ENCODE measurements at regions not wholly inside any gene's neighbourhood (a gene's known extent, or its start where the extent isn't known, plus 50 kb on each side); places are given as distances from the start of the nearest gene placed in this dataset.
"Not testable (repeated sequence)": the region's sequence is repeated elsewhere in the genome, so short reads cannot be mapped to it uniquely, and the experiment has no call there.

DNA sequence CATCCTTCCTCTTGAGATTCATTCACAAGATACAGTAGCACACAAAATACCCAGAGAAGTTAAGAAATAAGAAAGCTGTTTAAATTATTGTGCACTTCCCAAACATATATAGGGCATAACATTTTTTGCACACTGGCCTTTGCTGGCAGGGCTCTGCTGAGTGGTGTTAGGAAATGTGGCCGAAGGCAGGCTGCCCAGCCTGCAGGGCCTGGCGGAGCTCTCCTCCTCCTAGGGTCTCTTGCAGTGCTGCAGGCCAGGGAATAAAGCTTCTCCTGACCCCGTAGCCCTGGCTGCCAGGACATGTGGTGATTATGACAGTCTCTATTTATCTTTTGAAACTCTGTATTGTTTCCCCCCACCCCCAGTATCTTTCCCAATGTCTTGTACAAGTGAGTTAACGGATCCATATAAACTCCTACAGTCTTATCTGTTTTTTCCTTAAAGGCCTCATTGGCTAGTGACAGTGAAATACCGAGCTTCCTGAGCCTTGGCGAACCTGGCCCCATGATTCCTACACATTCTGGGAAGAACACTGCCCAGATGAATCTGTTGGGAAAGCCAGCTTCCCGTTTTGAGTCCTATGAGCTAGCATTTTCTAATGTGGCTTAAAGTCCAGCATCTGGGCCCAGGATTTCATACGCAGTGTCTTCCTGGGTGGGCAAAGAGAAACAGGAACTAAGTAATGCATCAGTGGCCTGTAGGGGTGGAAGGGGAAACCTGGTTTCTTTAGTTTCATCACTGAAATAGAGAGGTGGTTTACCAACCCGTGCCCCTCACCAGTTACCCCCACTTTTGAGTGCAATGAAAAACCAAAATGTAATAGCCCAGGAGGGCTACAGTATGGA, 310.3 kb downstream of the BCL2L11 start:
- DNase-seq = not testable (repeated sequence)

DNA sequence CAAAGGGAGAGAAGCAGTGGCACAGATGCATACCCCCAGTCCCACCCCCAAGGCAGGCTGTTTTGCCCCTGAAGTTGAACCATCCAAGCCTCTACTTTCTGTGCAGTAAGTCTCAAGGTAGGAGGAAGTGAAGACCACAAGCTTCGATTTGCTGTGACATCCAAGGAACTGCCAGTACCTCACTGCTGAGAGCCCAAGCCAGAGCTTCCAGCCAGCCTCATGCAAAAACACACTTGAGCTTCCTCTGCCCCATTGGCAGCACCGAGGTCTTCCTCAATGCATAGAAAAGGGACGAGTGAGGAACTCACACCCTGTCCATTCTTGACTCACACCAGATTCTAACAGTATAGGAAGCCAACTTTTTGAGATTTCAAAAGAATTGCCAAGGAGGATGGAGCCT, 311.7 kb downstream of the BCL2L11 start:
- not testable (repeated sequence) for DNase-seq

DNA sequence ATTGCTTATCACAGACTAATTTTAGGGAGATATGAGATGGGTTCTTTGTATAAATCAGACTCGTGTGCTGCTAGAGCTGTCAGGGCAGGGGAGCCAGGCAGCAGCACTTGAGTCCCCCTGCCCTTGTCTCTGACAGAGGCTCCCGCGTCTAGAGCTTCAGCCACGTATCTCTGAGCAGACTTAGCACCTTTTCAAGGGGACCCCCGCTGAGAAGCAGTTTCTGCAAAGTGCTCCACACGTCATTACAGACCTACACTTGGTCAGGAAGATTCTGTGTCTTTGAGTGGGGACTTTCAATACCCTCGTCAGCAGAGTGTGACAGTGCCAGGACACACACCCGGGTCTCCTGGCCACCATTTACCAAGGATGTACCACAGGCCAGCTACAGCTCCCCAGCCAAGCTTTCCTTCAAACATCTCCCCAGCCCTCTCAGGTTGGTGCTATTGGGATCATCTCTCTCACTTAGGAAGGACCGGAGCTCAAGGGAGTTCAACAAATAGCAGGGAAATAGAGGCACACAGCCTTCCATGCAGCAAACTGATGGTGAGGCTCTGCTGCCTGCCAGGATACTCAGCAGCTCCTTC, 312.3 kb downstream of the BCL2L11 start:
- DNase-seq = not testable (repeated sequence)

DNA sequence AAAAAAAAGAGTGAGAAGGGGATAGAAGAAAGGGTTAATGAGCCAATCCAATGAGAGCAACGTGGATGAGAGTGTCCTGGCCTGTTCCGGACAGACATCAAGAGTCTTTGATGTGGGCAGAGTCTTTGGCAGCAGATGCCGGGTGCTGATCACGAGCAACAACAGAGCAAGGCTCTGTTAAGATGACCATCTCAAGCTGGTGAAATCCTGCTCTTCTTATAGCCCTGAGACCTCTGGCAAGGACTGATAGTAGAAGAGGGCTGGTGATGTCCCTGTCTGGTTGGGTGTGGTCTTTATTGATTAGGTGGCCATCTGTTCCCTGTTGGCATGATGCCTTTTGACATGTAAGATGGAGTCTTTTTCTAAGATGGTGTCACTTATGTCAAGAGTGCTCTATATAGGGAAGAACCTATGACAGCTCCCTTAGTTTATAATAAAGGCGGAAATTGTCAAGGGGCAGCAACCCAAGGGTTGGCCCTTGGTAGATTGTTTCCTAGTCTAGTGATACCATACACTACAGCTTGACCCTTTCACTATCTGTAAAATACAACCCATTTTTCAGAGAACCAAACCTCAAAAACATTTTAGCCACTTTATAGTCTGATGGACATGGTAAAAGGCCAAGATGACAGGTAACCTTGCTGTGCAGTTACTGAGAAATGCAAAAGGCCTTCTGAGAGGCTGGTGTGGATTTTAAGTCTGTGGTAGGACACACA, 313.3 kb downstream of the BCL2L11 start:
- not testable (repeated sequence) for DNase-seq

DNA sequence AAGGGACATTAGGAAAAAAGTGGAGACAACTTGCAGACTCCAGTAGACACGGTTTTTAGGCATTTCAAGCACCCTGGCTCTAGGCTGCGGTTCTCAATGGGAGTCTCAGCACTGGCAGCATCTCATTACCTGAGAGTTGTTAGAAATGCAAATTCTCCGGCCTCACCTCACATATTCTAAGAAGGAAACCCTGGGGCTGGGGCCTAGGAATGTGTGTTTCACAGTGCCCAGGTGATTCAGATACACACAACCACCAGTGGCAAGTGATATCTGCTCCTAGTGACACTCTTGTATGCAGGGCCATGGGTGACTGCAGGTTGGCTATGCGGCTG, 313.9 kb downstream of the BCL2L11 start:
- DNase-seq = not testable (repeated sequence)

DNA sequence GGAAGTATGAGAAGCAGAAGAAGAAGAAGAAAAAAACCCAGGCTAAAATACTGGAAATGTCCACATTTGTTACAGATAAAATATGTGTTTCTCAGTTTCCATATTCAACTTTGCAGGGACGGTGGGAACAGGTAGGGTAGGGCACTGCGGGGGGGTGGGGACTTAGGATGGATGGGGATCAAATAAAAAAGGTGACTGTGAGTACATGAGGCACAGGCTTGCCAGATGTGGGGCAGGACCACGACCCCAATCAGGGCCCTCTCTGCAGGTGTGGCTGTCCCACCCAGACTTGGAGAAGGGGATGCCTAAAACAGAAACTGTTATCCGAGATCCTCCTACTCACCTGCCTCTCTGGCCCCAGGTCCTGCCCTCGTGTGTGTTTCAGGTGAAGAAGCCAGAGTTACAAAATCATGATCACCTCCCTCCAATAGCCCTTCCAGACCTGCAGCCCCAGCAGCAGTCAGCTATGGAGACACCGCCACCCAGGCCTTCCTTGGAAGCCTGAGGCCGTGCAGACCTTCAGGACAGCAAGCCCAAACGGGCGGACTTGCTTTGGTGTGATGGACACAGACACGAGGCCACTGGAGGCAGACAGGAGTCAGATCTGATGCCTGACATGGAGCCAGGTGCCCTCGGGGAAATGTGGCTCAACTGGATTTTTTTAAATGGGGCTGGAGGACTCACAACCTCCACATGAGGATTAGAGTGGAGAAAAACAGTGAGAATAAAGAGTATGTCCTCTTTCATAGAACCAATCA, 315.0 kb downstream of the BCL2L11 start:
- not testable (repeated sequence) for DNase-seq

DNA sequence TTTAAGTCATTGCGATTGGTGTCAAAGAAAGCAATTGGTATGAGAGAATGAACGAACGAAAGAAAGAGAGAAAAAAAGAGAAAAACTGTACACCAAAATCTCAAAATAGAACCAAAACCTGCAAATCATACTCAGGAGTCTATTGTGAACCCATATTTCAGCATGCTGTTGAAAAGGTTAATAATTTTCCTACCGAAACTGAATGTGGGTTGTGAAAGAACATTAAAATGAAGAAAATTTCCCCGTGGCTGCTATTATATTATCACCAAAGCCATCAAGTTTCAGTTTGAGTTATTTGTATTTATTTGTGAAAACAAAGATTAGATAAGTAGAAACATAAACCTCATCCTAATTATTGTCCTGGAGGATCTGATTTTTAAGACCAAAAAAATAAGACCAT, 315.7 kb downstream of the BCL2L11 start:
- DNase-seq = not testable (repeated sequence)

DNA sequence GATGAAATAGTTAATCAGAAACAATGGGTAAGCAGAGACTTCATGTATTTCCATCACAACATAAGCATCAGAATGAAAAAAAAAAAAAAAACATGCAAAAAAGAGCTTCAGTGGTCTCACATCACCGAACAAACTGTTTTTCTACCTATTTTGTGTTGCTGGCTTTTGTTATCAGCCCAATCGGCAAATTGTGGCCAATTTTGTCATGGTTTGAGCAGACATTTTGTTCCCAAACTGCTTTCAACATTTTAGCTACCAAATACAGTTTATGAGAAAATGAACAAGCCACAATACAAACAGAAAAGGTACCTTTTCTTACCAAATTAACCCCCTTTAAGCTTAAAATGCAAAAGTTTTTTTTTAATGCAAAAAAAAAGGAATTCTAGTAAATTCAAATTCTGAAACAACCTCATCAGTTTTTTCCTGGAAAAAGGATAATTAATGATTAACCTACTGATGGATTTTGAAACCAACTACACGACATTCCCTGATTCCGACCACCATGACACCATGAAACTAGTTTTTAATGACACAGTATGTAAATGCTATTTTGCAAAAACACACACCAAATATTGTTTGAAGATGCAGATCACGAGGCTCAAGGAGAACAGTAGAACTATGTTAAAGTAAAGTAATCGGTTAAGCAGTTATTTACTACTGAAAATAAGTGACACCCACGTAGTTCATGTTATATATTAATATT, 316.7 kb downstream of the BCL2L11 start:
- not testable (repeated sequence) for DNase-seq

DNA sequence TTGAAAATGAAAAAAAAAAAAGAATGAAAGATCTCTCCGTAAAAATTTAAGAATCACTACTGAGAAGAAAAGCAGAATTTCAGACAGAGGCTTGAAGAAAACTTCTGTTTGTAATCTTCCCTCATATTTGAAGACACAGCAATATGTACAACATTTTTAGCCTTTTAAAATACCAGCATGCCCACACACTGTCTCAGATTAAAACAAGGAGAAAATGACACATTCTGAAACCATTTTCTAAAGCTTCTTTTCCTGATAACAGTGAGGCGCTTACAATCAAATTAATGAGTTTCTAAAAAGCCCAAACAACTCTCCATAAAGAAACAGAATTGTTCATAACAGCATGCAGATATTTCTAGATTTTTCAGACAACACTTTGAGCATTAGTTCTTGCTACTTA, 317.4 kb downstream of the BCL2L11 start:
- not testable (repeated sequence) for DNase-seq

DNA sequence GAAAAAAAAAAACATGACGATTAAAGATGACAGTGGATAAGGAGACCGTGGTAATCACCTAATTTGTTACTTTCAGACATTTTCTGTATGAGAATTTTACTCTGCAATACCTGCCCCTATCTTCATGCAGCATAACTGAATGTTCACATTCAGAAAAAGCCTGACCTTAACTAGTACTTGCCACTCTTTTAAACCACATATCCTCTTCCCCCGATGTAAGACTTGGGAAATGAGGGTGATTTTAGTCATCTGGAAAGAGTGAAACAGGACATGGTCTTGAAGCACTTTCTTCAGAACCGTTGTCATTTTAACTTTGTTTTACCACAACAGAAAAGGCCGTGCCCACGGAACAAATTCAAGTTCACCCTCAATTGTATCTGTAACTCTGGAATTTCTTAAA, 318.5 kb downstream of the BCL2L11 start:
- not testable (repeated sequence) for DNase-seq

DNA sequence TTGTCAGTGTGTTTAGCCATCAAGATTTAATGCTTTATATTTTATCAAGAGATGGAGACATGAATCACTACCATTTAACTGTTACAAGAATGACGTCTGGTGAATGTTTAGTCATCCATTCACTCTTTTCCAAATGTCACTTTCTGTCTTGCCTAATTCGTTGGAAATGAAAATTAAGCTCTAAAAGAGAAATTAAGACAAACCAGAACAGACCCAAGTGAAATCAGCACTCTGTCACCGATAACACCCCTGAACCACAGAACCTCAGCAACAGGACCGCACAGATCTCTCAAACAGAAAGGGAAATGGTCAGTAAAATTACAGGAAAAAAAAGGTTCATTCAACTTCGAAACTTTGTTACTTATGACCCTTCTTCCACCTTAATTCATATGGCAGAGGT, 320.9 kb downstream of the BCL2L11 start:
- DNase-seq = not testable (repeated sequence)

DNA sequence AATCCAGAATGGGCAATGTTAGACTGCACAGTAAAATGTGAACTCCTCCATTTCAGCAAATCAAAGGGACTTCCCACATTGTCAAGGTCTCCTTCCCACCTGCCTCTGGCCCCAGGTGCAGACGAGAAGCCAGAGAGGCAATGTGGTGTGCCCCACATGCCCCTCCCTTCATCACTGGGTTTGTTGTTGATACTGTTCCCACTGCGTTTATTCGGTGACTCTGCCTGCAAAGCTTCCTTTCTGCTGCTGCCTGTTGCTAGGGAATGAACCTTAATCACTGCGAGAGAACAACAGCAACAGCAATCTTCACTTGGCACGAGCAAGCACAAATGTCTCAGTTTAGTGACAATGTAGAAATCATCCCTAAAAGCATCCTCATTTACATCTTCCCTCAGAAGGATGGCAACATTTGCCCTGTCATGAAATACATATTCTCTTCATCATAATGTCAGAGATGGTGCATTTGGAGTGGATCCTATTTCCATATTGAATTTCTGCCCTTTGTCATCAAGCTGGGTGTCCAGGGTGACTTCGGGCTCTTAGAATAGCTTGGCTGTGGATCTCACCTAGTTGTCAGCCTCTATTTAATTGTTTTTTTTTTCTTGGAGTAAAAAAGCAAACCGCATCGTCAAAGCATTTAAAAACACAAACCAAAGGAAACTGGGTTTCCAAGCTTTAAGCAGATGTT, 322.2 kb downstream of the BCL2L11 start:
- DNase-seq = not testable (repeated sequence)

DNA sequence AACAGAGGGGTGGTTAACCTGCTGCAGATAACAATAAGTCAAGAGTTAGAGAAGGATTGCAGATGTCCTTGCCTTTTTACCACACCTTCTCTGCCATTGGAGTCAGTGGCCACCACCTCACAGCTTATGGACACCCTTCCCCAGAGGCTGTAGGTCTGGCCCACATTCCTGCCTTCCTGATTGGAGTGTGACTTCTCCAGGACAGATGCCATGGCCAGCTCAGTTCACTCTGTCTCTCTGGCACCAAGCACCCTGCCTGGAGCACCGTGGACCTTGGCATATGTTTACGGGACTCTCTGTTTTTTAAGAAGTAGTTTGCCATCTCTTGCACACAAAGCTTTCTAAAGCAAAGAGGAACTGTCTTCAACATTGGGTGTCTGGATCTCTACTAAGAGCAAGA, 323.8 kb downstream of the BCL2L11 start:
- DNase-seq = not testable (repeated sequence)

DNA sequence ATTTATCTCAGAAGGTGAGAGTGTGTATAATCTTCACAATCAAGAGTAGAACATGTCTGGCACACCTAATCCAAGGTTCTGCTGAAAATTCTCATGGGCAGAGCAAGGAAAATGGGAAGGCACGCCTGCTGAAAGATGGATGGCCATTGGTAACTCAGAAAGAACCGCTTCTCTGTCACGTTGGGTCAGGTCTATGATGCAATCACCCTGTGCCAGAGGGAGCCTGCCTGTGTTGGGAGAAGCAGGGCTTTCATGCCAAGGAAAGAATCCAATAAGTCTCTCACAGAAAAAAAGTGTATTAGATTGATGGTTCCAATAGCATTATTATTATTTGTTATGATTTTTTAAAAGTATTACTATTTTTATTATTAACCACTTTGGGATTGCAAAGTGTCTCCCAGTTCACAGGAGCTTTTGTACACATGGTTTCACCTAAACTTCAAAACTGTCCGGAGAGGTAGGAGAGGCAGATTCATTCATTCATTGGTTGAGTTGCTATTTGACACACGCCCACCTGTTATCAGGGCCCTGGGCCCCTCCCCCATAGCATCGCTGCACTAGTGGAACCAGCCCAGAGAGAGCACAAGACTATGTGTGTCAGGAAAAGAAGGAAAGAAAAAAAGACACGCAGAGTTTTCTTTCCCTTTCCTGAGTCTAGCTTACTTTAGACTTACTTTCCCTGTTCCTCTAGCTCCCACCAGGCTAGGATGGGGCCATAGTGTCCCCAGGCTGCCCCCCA, 324.6 kb downstream of the BCL2L11 start:
- DNase-seq = not testable (repeated sequence)

DNA sequence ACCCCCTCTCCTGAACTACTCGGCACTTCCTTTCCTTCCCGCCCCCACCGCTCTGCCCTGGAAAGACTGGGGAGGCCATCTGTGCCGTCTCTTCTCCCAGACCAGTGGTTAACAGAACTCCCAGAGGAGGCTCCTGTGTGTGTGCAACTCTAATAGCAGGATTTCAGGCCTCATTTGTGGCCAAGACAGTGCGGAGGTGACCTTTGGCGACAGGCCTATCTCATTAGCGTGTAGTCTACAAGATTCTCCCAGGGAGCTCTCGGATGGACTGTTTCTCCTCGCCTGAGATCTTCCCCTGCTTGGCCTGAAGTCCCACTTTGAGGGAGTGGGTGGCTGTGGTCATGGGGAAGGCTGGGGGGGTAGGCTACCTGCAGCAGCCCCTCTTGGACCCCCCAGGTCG, 325.2 kb downstream of the BCL2L11 start:
- DNase-seq = not testable (repeated sequence)

DNA sequence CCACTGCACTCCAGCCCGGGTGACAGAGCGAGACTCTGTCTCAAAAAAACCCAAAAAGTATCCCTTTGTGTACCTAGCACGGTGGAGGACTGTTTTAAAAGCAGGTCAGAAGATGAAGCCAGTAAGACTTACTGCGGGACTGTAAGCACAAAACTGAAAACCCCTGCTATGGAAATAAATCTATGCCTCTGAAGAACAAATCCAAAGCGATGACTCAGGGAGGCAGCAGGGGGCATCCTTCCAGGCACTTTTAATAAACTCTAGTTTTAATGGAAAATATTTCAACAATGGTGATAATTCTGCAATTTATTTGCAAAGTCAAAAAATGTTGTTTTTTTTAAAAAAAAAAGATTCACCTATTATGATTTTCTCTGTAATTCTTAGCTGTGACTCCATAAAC, 326.8 kb downstream of the BCL2L11 start:
- not testable (repeated sequence) for DNase-seq

DNA sequence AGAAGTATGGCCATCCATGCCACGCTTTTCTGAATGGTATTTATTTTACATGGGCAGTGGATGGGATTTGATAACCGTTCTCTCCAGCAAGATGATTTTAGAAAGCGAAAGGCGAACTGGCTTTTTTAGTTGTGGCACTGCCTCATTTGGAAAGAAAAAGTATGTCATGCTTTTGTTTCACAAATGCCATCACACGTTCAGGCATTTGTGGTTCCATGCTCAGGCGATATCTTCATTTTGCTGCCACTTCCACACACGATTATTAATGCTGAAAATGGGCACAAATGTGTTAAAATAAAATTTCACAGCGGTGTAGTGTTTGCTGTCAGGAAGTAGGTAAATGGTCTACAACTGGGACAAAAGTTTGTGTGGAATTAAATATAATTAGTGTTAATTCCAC, 328.1 kb downstream of the BCL2L11 start:
- DNase-seq = not testable (repeated sequence)

DNA sequence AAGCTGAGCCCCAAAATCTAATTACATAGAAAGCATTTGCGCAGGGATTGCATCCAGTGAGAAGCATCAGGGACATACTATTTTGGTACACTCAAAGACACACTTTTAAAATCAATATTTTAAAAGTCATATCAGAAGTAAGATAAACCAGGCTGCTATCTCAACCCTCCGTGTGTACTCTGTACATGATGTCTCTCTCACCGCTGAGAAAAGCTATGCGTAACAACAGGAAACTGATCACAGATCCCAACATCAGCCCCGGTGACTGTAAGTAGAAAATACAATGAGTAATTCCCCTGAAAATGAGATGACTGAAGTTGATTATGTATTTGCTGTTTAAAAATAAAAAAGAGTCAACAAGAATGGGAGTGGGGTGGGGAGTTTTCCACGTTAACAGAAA, 329.8 kb downstream of the BCL2L11 start:
- DNase-seq = not testable (repeated sequence)

DNA sequence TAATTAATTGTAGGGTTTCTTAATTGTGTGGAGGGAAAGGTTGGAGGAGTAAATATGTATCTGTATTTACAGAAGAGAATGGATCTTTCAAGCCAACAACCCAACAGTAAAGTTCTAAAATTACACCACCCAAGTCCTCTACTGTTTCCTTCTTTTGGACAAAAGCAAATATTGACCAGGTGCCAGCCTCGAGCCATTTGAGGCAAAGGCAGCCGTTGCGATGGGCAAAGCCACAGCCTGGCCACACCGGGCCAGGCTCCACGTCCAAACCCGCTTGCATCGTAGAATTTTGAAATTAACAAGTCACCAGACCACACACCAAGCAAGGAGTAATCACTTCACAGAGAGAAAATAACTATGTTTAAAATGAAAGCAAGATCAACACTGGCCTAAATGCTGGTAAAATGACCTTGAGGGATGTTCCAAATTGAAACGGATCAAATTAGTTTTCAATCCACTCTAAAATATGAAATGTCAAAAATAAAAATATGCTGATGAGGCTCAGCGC, 331.0 kb downstream of the BCL2L11 start:
- not testable (repeated sequence) for DNase-seq

DNA sequence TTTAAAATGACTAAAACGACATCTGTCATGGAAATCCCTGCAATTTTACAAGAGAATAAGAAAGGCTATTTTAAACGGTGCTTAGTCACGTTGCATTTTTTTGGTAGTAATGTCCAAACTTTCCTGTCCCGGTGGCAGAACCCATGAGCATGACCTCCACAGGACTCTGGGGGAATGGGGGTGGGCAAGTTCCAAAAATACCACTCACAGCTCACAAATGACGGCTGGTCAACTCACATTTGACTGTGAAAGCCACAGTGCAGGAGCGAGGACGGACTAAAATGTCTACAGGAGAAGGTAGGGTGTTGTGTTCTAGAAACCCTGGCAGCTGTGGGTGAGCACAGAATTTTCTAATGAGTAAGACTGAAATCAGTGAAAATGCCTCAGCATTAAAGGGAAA, 331.5 kb downstream of the BCL2L11 start:
- not testable (repeated sequence) for DNase-seq

DNA sequence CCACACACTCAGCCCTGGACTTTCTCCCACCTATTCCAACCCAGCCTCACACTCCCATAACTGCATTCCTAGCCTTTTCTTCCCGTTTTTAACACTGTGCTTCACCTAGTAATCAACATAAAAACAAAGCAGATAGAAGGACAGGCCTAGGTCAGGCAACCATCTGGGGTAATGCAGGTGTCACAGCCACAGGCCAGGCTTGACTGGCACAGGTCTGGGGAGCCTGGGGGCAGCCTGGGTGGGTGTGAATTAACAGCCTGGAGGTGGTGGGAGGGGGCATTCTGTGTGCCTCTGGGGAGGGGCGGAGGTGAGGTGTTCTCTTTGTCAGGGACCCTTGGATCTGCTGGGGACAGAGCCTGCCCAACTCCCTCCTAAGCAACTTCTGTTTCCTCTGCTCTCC, 332.6 kb downstream of the BCL2L11 start:
- not testable (repeated sequence) for DNase-seq
